Keratinocyte (primary cell): ENCODE measurements at regions not wholly inside any gene's neighbourhood (a gene's known extent, or its start where the extent isn't known, plus 50 kb on each side); places are given as distances from the start of the nearest gene placed in this dataset.

Experiments used
- EZH2 ChIP-seq: IDR thresholded peaks from one replicate; pipeline ENCODE4 v1.6.1; 2012; ENCODE audit warnings: inconsistent platforms, mild to moderate bottlenecking, low read length, moderate library complexity
- TF ChIP-seq, protein P1 (sequence below), 3 experiments: IDR thresholded peaks in 1 of 3; conservative IDR thresholded peaks in 1 of 3; optimal IDR thresholded peaks in 1 of 3; 2 replicates in 2 of 3; 3 replicates in 1 of 3; pipeline versions ENCODE3 to v1.5.1; 2011; ENCODE audit warnings: low read length in 3 of 3, mild to moderate bottlenecking in 3 of 3, moderate library complexity in 2 of 3, control low read depth in 1 of 3, inconsistent platforms in 1 of 3; ENCODE audit not compliant: insufficient read depth in 2 of 3; ENCODE audit errors: extremely low read depth in 1 of 3

DNA sequence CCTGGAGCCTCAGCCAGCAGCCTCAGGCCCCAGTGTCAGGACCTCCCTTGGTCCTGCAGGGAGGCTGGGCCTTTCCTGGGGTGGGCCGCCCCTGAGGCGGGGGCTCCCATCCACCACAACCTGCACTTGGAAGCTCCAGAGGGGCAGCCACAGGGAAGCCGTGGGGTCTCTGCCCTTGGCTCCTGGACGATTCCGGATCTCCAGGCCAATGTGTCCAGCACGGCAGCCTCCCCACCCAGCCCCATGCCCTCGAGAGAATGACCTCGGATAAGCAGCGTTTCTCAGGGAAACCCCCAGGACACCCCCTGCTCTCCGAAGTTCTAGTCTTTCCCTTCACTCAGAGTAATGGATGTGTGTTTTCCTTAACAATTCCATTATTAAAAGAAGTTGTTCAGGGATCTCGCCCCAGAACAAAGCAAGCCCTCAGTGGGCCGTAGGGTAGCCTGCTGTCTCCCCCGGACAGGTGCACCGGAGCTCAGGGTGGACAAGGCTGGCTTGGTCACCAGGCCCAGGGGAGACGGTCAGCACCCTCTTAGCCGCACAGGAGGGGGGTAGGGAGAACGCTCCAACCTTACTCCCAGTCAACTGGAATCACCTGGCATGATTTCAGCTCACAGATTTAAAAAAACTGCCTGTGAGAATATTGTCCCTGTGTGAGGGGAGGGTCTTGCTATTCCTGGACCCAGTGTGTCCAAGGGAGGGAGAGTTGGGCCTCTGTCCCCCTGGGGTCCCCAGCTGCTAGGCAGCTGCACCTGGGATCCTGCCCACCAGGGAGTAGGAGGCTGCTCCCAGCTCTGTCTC, 72.2 kb upstream of the OTOS start:
- TF ChIP-seq, protein P1, sequence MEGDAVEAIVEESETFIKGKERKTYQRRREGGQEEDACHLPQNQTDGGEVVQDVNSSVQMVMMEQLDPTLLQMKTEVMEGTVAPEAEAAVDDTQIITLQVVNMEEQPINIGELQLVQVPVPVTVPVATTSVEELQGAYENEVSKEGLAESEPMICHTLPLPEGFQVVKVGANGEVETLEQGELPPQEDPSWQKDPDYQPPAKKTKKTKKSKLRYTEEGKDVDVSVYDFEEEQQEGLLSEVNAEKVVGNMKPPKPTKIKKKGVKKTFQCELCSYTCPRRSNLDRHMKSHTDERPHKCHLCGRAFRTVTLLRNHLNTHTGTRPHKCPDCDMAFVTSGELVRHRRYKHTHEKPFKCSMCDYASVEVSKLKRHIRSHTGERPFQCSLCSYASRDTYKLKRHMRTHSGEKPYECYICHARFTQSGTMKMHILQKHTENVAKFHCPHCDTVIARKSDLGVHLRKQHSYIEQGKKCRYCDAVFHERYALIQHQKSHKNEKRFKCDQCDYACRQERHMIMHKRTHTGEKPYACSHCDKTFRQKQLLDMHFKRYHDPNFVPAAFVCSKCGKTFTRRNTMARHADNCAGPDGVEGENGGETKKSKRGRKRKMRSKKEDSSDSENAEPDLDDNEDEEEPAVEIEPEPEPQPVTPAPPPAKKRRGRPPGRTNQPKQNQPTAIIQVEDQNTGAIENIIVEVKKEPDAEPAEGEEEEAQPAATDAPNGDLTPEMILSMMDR (optimal IDR thresholded peaks at IDR 0.05 in 1 of 3, IDR thresholded peaks at IDR 0.05 in 1 of 3, conservative IDR thresholded peaks at IDR 0.05 in 1 of 3; ENCODE audit: extremely low read depth in 1 of 3, insufficient read depth in 2 of 3, low read length in 3 of 3) = no peak
- TF ChIP-seq EZH2 = no peak
